ENCODE measurements at regions not wholly inside any gene's neighbourhood (a gene's known extent, or its start where the extent isn't known, plus 50 kb on each side); places are given as distances from the start of the nearest gene placed in this dataset.
A peak's percentile ranks its signal among the peaks of the same experiment; 100 is the strongest.

- DNase-seq (ENCODE audit: low read depth), result peak; percentile 53
Observed at GRCh38 chr11:95585069-95585751, 204.4 kb downstream of the FAM76B start.

GRCh38 chr11:95584589-95584988 lies 205.0 kb downstream of the FAM76B start:
- no peak for DNase-seq (ENCODE audit: low read depth)

- no peak for DNase-seq (ENCODE audit: low read depth)
Observed at GRCh38 chr11:95584180-95584579, 205.4 kb downstream of the FAM76B start.

- DNase-seq (ENCODE audit: low read depth), result no peak
Observed at GRCh38 chr11:95577716-95578460, 211.7 kb downstream of the FAM76B start.

GRCh38 chr11:95576146-95576845 lies 213.3 kb downstream of the FAM76B start:
- DNase-seq (ENCODE audit: low read depth), result no peak

GRCh38 chr11:95575517-95575916 lies 214.1 kb downstream of the FAM76B start:
- DNase-seq (ENCODE audit: low read depth), result no peak

GRCh38 chr11:95571718-95572260 lies 217.8 kb downstream of the FAM76B start:
- no peak for DNase-seq (ENCODE audit: low read depth)

GRCh38 chr11:95570845-95571244 lies 218.7 kb downstream of the FAM76B start:
- no peak for DNase-seq (ENCODE audit: low read depth)

GRCh38 chr11:95569207-95569606 lies 220.4 kb downstream of the FAM76B start:
- DNase-seq (ENCODE audit: low read depth), result no peak

- DNase-seq (ENCODE audit: low read depth), result no peak
Observed at GRCh38 chr11:95568281-95568680, 221.3 kb downstream of the FAM76B start.

GRCh38 chr11:95567685-95568084 lies 221.9 kb downstream of the FAM76B start:
- no peak for DNase-seq (ENCODE audit: low read depth)

GRCh38 chr11:95566211-95566610 lies 223.4 kb downstream of the FAM76B start:
- DNase-seq (ENCODE audit: low read depth), result no peak

- DNase-seq (ENCODE audit: low read depth), result no peak
Observed at GRCh38 chr11:95565724-95566141, 223.8 kb downstream of the FAM76B start.

GRCh38 chr11:95563859-95564258 lies 225.7 kb downstream of the FAM76B start:
- no peak for DNase-seq (ENCODE audit: low read depth)

- no peak for DNase-seq (ENCODE audit: low read depth)
Observed at GRCh38 chr11:95563173-95563572, 226.4 kb downstream of the FAM76B start.

GRCh38 chr11:95562196-95562921 lies 227.2 kb downstream of the FAM76B start:
- no peak for DNase-seq (ENCODE audit: low read depth)

GRCh38 chr11:95559899-95560298 lies 229.7 kb downstream of the FAM76B start:
- DNase-seq (ENCODE audit: low read depth), result no peak

GRCh38 chr11:95557376-95557775 lies 232.2 kb downstream of the FAM76B start:
- DNase-seq (ENCODE audit: low read depth), result no peak

- no peak for DNase-seq (ENCODE audit: low read depth)
Observed at GRCh38 chr11:95556342-95557163, 233.0 kb downstream of the FAM76B start.

GRCh38 chr11:95556011-95556341 lies 233.6 kb downstream of the FAM76B start:
- DNase-seq (ENCODE audit: low read depth), result no peak

GRCh38 chr11:95554911-95555310 lies 234.7 kb downstream of the FAM76B start:
- no peak for DNase-seq (ENCODE audit: low read depth)

All from HS-27A (cell line).